DND-41 (cell line): ENCODE measurements at regions not wholly inside any gene's neighbourhood (a gene's known extent, or its start where the extent isn't known, plus 50 kb on each side); places are given as distances from the start of the nearest gene placed in this dataset.

Experiments used
- ATAC-seq: fragments of 200-7000 bp; cut with Tn5 transposase; 3 replicates; pipeline ENCODE4 v1.9.1; 2021; ENCODE audit warnings: low read depth; ENCODE audit not compliant: insufficient read depth
- DNase-seq: peaks from one replicate; pipeline ENCODE4 v3.0.0-alpha.2; 2020
- H2AFZ ChIP-seq: 2 replicates; pipeline ENCODE4 v1.6.0; 2012; ENCODE audit warnings: low read depth, low read length
- H3K27ac ChIP-seq: 2 replicates; pipeline ENCODE4 v1.5.1; 2012; ENCODE audit warnings: low read length, inconsistent platforms
- H3K27me3 ChIP-seq: fragments of 200-600 bp; sonication (generic); 2 replicates; pipeline ENCODE4 v1.6.0; 2012; ENCODE audit warnings: low read length, mild to moderate bottlenecking, inconsistent platforms; ENCODE audit not compliant: insufficient read depth, poor library complexity
- H3K36me3 ChIP-seq: 2 replicates; pipeline ENCODE4 v1.5.1; 2012; ENCODE audit warnings: low read length, inconsistent platforms; ENCODE audit not compliant: insufficient read depth
- H3K4me1 ChIP-seq: 2 replicates; pipeline ENCODE4 v1.5.1; 2012; ENCODE audit warnings: mild to moderate bottlenecking, low read length; ENCODE audit not compliant: insufficient read depth
- H3K4me2 ChIP-seq: 2 replicates; pipeline ENCODE4 v1.6.0; 2012; ENCODE audit warnings: mild to moderate bottlenecking, moderate library complexity, low read length, inconsistent platforms; ENCODE audit not compliant: insufficient read depth
- H3K4me3 ChIP-seq, 2 experiments: fragments of 200-600 bp in 1 of 2; shearing (Covaris generic) in 1 of 2; 2 replicates each; pipeline ENCODE4 v1.5.1; 2012 to 2016; ENCODE audit warnings: inconsistent platforms in 2 of 2, low read length in 2 of 2, mild to moderate bottlenecking in 2 of 2, low read depth in 1 of 2, moderate library complexity in 1 of 2
- H3K79me2 ChIP-seq: 2 replicates; pipeline ENCODE4 v1.6.0; 2012; ENCODE audit warnings: low read length, inconsistent platforms; ENCODE audit not compliant: insufficient read depth
- H3K9ac ChIP-seq: 2 replicates; pipeline ENCODE4 v1.6.0; 2012; ENCODE audit warnings: low read depth, mild to moderate bottlenecking, inconsistent platforms, low read length, moderate library complexity
- H3K9me3 ChIP-seq: 2 replicates; pipeline ENCODE4 v1.5.1; 2012; ENCODE audit warnings: low read length, moderate library complexity, mild to moderate bottlenecking, inconsistent platforms; ENCODE audit not compliant: insufficient read depth, severe bottlenecking
- H4K20me1 ChIP-seq: 2 replicates; pipeline ENCODE4 v1.6.0; 2012; ENCODE audit warnings: low read length; ENCODE audit not compliant: insufficient read depth
- CTCF ChIP-seq: IDR thresholded peaks from 2 replicates; pipeline ENCODE4 v1.5.1; 2012; ENCODE audit warnings: borderline replicate concordance, low read length, moderate library complexity, mild to moderate bottlenecking; ENCODE audit not compliant: poor library complexity, severe bottlenecking; ENCODE audit errors: extremely low read depth
- EZH2 ChIP-seq: IDR thresholded peaks from 3 replicates; pipeline ENCODE4 v1.6.1; 2012; ENCODE audit warnings: borderline replicate concordance, low read depth, mild to moderate bottlenecking, moderate library complexity, low read length, inconsistent platforms; ENCODE audit not compliant: severe bottlenecking

GRCh38 chr12:19584732-19585131 is 145.4 kb downstream of the AEBP2 start:
- Histone ChIP-seq H3K79me2 (no peaks in the 10 kb centered on the region), H2AFZ (no peak overlapping the region), H3K27ac (no peak overlapping the region), H3K27me3 (no peaks in the 10 kb centered on the region), H3K9ac (no peak overlapping the region), H4K20me1 (no peaks in the 10 kb centered on the region), H3K4me2 (no peak overlapping the region), H3K36me3 (no peaks in the 10 kb centered on the region), H3K9me3 (peaks cover 16% of the 10 kb centered on the region), H3K4me3 (no peak overlapping the region), H3K4me1 (no peaks in the 10 kb centered on the region)
- DNase-seq (no peak), ATAC-seq (no peak)
- no peak for TF ChIP-seq EZH2
- TF ChIP-seq CTCF, result no peak

- Histone ChIP-seq H2AFZ (no peak overlapping the region), H3K4me3 (no peak overlapping the region), H3K27ac (no peak overlapping the region), H4K20me1 (no peaks in the 10 kb centered on the region), H3K79me2 (no peaks in the 10 kb centered on the region), H3K4me1 (no peaks in the 10 kb centered on the region), H3K9me3 (peaks cover 2% of the 10 kb centered on the region), H3K27me3 (no peaks in the 10 kb centered on the region), H3K36me3 (no peaks in the 10 kb centered on the region), H3K9ac (no peak overlapping the region), H3K4me2 (no peak overlapping the region)
- no peak for TF ChIP-seq CTCF
- no peak for TF ChIP-seq EZH2
- DNase-seq (no peak), ATAC-seq (no peak)
These were observed 149.7 kb downstream of the AEBP2 start for GRCh38 chr12:19588951-19589350.

- no peaks in the 10 kb centered on the region for H3K79me2 ChIP-seq
- DNase-seq (no peak), ATAC-seq (no peak)
- no peak overlapping the region for H3K27ac ChIP-seq
- H3K9me3 ChIP-seq, result no peaks in the 10 kb centered on the region
- H2AFZ ChIP-seq, result no peak overlapping the region
- H4K20me1 ChIP-seq, result no peaks in the 10 kb centered on the region
- no peak overlapping the region for H3K4me2 ChIP-seq
- H3K4me1 ChIP-seq, result no peaks in the 10 kb centered on the region
- H3K27me3 ChIP-seq, result no peaks in the 10 kb centered on the region
- H3K36me3 ChIP-seq, result no peaks in the 10 kb centered on the region
- H3K4me3 ChIP-seq, result no peak overlapping the region
- no peak overlapping the region for H3K9ac ChIP-seq
- no peak for TF ChIP-seq EZH2
- no peak for TF ChIP-seq CTCF
These were observed 152.7 kb downstream of the AEBP2 start for GRCh38 chr12:19591951-19592350.

- Histone ChIP-seq H4K20me1 (no peaks in the 10 kb centered on the region), H2AFZ (no peak overlapping the region), H3K9ac (no peak overlapping the region), H3K4me2 (no peak overlapping the region), H3K36me3 (no peaks in the 10 kb centered on the region), H3K27ac (no peak overlapping the region), H3K79me2 (no peaks in the 10 kb centered on the region), H3K4me3 (no peak overlapping the region), H3K27me3 (no peaks in the 10 kb centered on the region), H3K4me1 (no peaks in the 10 kb centered on the region), H3K9me3 (no peaks in the 10 kb centered on the region)
- TF ChIP-seq CTCF (no peak), EZH2 (no peak)
- ATAC-seq (no peak), DNase-seq (no peak)
These were observed 157.3 kb downstream of the AEBP2 start for GRCh38 chr12:19596434-19597166.
